Osteoblast (primary cell): ENCODE measurements at regions not wholly inside any gene's neighbourhood (a gene's known extent, or its start where the extent isn't known, plus 50 kb on each side); places are given as distances from the start of the nearest gene placed in this dataset.
"Not testable (repeated sequence)": the region's sequence is repeated elsewhere in the genome, so short reads cannot be mapped to it uniquely, and the experiment has no call there.

ENCODE experiments used
- DNase-seq: peaks from one replicate; pipeline ENCODE4 v3.0.0; 2011; ENCODE audit warnings: low spot score, mixed read lengths; ENCODE audit not compliant: insufficient read length; ENCODE audit errors: missing footprints
- H2AFZ ChIP-seq: 2 replicates; pipeline ENCODE4 v1.6.0; 2011; ENCODE audit warnings: mild to moderate bottlenecking, low read length
- H3K27ac ChIP-seq: 2 replicates; pipeline ENCODE4 v1.5.1; 2011; ENCODE audit warnings: mild to moderate bottlenecking, low read depth, low read length, moderate library complexity
- H3K27me3 ChIP-seq: 2 replicates; pipeline ENCODE4 v1.6.0; 2012; ENCODE audit warnings: mild to moderate bottlenecking, control low read depth, inconsistent platforms, low read length, moderate library complexity; ENCODE audit not compliant: insufficient read depth
- H3K36me3 ChIP-seq: 2 replicates; pipeline ENCODE4 v1.5.1; 2011; ENCODE audit warnings: mild to moderate bottlenecking, low read length, control low read depth, moderate library complexity; ENCODE audit not compliant: insufficient read depth
- H3K4me1 ChIP-seq: 2 replicates; pipeline ENCODE4 v1.5.1; 2011; ENCODE audit warnings: mild to moderate bottlenecking, low read length, control low read depth, moderate library complexity; ENCODE audit not compliant: insufficient read depth
- H3K4me2 ChIP-seq: 2 replicates; pipeline ENCODE4 v1.6.0; 2011; ENCODE audit warnings: mild to moderate bottlenecking, low read length; ENCODE audit not compliant: insufficient read depth
- H3K4me3 ChIP-seq: fragments of 200-600 bp; sonication (generic); 3 replicates; pipeline ENCODE4 v1.5.1; 2012; ENCODE audit warnings: mild to moderate bottlenecking, low read length, inconsistent platforms; ENCODE audit not compliant: insufficient read depth
- H3K79me2 ChIP-seq: 2 replicates; pipeline ENCODE4 v1.6.0; 2012; ENCODE audit warnings: mild to moderate bottlenecking, low read length, control low read depth, inconsistent platforms; ENCODE audit not compliant: insufficient read depth
- H3K9me3 ChIP-seq: 2 replicates; pipeline ENCODE4 v1.5.1; 2011; ENCODE audit warnings: low read depth, low read length, control low read depth
- H4K20me1 ChIP-seq: 2 replicates; pipeline ENCODE4 v1.6.0; 2012; ENCODE audit warnings: mild to moderate bottlenecking, low read length, control low read depth; ENCODE audit not compliant: insufficient read depth
- TF ChIP-seq, protein P1 (sequence below): IDR thresholded peaks from 2 replicates; pipeline ENCODE4 v1.5.1; 2011; ENCODE audit warnings: mild to moderate bottlenecking, low read depth, low read length, moderate library complexity; ENCODE audit errors: extremely low read depth

DNA sequence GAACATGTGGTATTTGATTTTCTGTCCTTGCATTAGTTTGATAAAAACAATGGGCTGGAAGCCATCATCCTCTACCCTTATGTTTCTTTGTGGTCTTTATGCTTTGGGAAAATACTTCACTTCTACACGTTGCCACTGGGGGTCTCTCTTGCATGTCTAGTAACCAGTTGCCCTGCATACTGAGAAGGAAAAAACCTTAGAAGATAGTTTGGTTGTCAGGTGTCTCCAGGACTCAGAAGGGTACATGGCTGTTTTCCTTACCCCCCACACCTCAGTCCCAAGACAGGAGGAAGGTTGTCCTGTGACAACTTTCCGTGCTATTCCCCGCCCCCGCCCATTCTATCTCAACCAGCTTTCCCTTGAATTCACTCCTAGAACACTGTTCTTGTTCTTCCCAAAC lies 62.1 kb upstream of the LANCL3 start:
- TF ChIP-seq, protein P1, sequence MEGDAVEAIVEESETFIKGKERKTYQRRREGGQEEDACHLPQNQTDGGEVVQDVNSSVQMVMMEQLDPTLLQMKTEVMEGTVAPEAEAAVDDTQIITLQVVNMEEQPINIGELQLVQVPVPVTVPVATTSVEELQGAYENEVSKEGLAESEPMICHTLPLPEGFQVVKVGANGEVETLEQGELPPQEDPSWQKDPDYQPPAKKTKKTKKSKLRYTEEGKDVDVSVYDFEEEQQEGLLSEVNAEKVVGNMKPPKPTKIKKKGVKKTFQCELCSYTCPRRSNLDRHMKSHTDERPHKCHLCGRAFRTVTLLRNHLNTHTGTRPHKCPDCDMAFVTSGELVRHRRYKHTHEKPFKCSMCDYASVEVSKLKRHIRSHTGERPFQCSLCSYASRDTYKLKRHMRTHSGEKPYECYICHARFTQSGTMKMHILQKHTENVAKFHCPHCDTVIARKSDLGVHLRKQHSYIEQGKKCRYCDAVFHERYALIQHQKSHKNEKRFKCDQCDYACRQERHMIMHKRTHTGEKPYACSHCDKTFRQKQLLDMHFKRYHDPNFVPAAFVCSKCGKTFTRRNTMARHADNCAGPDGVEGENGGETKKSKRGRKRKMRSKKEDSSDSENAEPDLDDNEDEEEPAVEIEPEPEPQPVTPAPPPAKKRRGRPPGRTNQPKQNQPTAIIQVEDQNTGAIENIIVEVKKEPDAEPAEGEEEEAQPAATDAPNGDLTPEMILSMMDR: peak; percentile 36
- Histone ChIP-seq H3K4me2 (no peak overlapping the region), H3K9me3 (no peaks in the 10 kb centered on the region), H3K36me3 (no peaks in the 10 kb centered on the region), H3K4me3 (no peak overlapping the region), H4K20me1 (no peaks in the 10 kb centered on the region), H3K79me2 (no peaks in the 10 kb centered on the region), H3K4me1 (no peaks in the 10 kb centered on the region), H3K27ac (no peak overlapping the region), H2AFZ (no peak overlapping the region), H3K27me3 (no peaks in the 10 kb centered on the region)
- no peak for DNase-seq

DNA sequence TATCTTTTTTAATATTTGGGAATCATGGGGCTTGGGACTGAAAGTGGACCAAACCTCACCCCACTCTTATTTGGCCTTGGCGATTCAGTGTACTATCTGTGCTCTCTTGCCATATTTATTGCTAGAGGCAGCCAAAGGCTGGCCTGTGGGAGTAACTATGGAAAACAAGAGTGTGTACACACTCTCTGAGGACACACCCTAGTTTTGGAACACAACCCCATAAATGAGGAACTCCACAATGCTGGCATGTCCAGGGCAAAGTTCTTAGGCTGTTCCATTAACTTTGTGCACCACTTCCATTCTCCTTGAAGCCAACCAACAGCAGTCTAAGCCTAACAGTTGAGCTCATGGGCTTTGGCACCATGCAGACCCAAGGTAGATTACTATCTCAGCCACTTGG lies 54.9 kb upstream of the LANCL3 start:
- H3K4me2 ChIP-seq, DNase-seq, H3K4me3 ChIP-seq, H3K9me3 ChIP-seq, H3K27ac ChIP-seq, H3K79me2 ChIP-seq, H4K20me1 ChIP-seq, H2AFZ ChIP-seq, H3K36me3 ChIP-seq, H3K4me1 ChIP-seq, H3K27me3 ChIP-seq: not testable (repeated sequence)

DNA sequence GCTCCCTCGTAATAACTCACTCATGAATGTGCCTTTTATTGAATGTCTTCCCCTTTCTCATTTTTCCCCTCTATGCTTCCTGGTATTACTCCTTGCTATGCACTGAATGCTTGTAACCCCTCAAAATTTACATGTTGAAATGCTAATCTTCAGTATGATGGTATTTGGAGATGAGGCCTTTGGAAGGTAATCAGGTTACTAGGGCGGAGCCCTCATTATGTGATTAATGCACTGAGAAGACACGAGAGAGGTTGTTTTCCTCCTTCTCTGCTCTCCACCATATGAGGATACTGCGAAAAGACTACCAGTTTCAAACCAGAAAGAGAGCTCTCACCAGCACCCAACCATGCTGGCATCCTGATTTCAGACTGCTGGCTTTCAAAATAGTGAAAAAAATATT lies 52.2 kb upstream of the LANCL3 start:
- not testable (repeated sequence) for H3K27ac ChIP-seq, H3K4me1 ChIP-seq, H3K27me3 ChIP-seq, H3K36me3 ChIP-seq, H3K9me3 ChIP-seq, DNase-seq, H3K79me2 ChIP-seq, H3K4me2 ChIP-seq, H2AFZ ChIP-seq, H3K4me3 ChIP-seq, H4K20me1 ChIP-seq

DNA sequence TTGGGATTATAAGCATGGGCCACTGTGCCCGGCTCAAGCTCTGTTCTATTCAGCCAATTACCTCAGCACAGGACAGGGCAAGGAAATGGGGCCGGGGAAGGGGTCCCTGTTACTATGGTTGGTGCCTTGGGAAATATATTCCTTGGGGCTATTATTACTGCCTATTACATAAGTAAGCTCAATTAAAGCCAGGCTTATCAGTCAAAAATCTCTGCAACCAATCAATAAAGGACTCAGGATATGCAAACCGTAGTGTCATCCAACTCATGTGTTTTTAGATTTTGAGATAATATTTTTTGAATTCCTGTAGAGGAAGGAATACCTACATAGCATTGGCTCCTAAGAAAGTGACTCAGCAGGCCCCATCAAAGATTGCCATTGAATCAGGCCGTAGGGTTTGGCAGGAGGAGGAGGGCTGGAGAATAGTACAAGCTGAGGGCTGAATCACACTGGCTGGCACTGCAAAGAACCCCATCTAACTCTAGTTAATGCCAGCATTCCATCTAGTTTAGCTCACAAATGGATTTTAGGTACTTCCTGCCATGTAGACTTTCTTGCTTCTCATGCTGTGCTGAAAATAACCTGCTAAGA lies 50.5 kb upstream of the LANCL3 start:
- H3K27ac ChIP-seq, H3K79me2 ChIP-seq, H3K27me3 ChIP-seq, H3K4me3 ChIP-seq, DNase-seq, H4K20me1 ChIP-seq, H3K9me3 ChIP-seq, H3K4me2 ChIP-seq, H3K36me3 ChIP-seq, H2AFZ ChIP-seq, H3K4me1 ChIP-seq: not testable (repeated sequence)
